ENCODE measurements at regions not wholly inside any gene's neighbourhood (a gene's known extent, or its start where the extent isn't known, plus 50 kb on each side); places are given as distances from the start of the nearest gene placed in this dataset.

- TF ChIP-seq CTCF (conservative IDR thresholded peaks at IDR 0.05; ENCODE audit: low read length) (no peak), EZH2phosphoT487 (IDR thresholded peaks at IDR 0.05; ENCODE audit: borderline replicate concordance) (no peak)
Observed at GRCh38 chr3:56926947-56927282, 125.2 kb upstream of the ARHGEF3 start.
